ENCODE measurements at regions not wholly inside any gene's neighbourhood (a gene's known extent, or its start where the extent isn't known, plus 50 kb on each side); places are given as distances from the start of the nearest gene placed in this dataset.

DNA sequence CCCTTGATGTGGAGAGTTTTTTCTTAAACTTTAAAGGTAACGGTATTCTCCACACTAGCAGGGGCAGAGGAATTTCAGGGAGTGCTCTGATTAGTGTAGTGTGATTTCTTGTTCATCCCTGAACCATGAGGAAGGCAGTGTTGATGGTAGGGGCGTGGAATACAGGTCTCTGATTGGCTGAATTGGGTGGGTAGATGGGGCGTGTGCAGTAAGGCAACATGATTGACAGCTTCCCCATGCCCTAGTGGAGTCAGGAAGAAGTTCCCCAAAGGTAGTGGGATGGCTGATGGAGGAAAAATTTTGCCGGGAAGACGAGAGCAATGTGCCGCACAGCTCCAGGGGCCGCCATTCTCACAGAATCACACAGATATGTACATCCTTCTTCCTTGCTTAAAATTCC, 97.4 kb upstream of the SALL4 start:
- no peaks in the 10 kb centered on the region for H3K36me3 ChIP-seq (ENCODE audit: control insufficient read depth, insufficient read depth, low read length)
- no peak overlapping the region for H3K4me3 ChIP-seq (ENCODE audit: low read depth, low read length)
- H3K27me3 ChIP-seq (ENCODE audit: control insufficient read depth, insufficient read depth, low read length) = no peaks in the 10 kb centered on the region
- no peaks in the 10 kb centered on the region for H3K4me1 ChIP-seq (ENCODE audit: control insufficient read depth, insufficient read depth, low read length)
- no peak overlapping the region for H3K9ac ChIP-seq (ENCODE audit: low read depth, low read length)
- H3K27ac ChIP-seq (ENCODE audit: low read depth, low read length) = no peak overlapping the region
- H3K9me3 ChIP-seq (ENCODE audit: control insufficient read depth, insufficient read depth, low read length) = no peaks in the 10 kb centered on the region

- Histone ChIP-seq H3K27ac (ENCODE audit: low read depth, low read length) (no peak overlapping the region), H3K27me3 (ENCODE audit: control insufficient read depth, insufficient read depth, low read length) (no peaks in the 10 kb centered on the region), H3K9me3 (ENCODE audit: control insufficient read depth, insufficient read depth, low read length) (no peaks in the 10 kb centered on the region), H3K4me3 (ENCODE audit: low read depth, low read length) (no peak overlapping the region), H3K4me1 (ENCODE audit: control insufficient read depth, insufficient read depth, low read length) (peaks cover 2% of the 10 kb centered on the region; the same call in 1 of the 2 replicates), H3K9ac (ENCODE audit: low read depth, low read length) (no peak overlapping the region), H3K36me3 (ENCODE audit: control insufficient read depth, insufficient read depth, low read length) (no peaks in the 10 kb centered on the region)
These were observed 96.5 kb upstream of the SALL4 start for GRCh38 chr20:51898788-51899187.

DNA sequence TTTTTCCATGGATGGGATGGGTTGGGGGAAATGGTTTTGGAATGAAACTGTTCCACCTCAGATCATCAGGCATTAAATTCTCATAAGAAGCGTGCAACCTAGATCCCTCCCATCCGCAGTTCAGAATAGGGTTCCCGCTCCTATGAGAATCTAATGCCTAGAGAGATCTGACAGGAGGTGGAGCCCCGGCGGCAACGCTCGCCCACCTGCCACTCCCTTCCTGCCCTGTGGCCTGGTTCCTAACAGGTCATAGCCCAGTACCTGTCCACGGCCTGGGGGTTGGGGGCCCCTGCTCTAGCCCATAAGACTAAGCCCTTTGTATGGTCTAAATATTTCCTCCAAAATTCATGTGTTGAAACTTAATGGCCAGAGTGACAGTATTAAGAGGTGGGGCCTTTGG, 92.3 kb upstream of the SALL4 start:
- Histone ChIP-seq H3K9ac (ENCODE audit: low read depth, low read length) (no peak overlapping the region), H3K27ac (ENCODE audit: low read depth, low read length) (peak overlapping the region; percentile 28), H3K9me3 (ENCODE audit: control insufficient read depth, insufficient read depth, low read length) (no peaks in the 10 kb centered on the region), H3K36me3 (ENCODE audit: control insufficient read depth, insufficient read depth, low read length) (no peaks in the 10 kb centered on the region), H3K27me3 (ENCODE audit: control insufficient read depth, insufficient read depth, low read length) (no peaks in the 10 kb centered on the region), H3K4me3 (ENCODE audit: low read depth, low read length) (no peak overlapping the region), H3K4me1 (ENCODE audit: control insufficient read depth, insufficient read depth, low read length) (peaks cover 11% of the 10 kb centered on the region)

DNA sequence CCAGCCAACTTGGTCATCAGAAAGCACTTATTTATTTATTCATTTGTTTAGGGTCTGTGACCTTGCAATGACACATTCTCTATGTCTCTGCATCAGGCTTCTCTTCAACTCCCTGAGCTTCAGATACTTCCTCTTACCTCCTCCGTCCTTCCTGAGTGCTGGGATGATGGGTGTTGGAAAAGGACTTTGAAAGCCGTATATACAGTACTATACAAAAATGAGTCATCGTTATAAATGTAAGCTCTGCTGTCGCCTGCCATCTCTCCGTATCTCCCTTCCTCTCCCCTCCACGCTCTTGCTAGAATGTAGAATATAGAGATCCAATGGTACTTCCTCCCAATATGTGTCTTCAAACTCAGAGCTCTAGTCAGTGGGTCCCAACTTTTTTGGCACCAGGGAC, 91.9 kb upstream of the SALL4 start:
- Histone ChIP-seq H3K27me3 (ENCODE audit: control insufficient read depth, insufficient read depth, low read length) (no peaks in the 10 kb centered on the region), H3K27ac (ENCODE audit: low read depth, low read length) (no peak overlapping the region), H3K36me3 (ENCODE audit: control insufficient read depth, insufficient read depth, low read length) (no peaks in the 10 kb centered on the region), H3K9me3 (ENCODE audit: control insufficient read depth, insufficient read depth, low read length) (no peaks in the 10 kb centered on the region), H3K9ac (ENCODE audit: low read depth, low read length) (no peak overlapping the region), H3K4me3 (ENCODE audit: low read depth, low read length) (no peak overlapping the region), H3K4me1 (ENCODE audit: control insufficient read depth, insufficient read depth, low read length) (peaks cover 16% of the 10 kb centered on the region)

GRCh38 chr20:51893723-51894122, 91.4 kb upstream of the SALL4 start:
- H3K4me1 ChIP-seq (ENCODE audit: control insufficient read depth, insufficient read depth, low read length) = peaks cover 20% of the 10 kb centered on the region
- no peaks in the 10 kb centered on the region for H3K36me3 ChIP-seq (ENCODE audit: control insufficient read depth, insufficient read depth, low read length)
- no peak overlapping the region for H3K9ac ChIP-seq (ENCODE audit: low read depth, low read length)
- H3K9me3 ChIP-seq (ENCODE audit: control insufficient read depth, insufficient read depth, low read length) = no peaks in the 10 kb centered on the region
- H3K4me3 ChIP-seq (ENCODE audit: low read depth, low read length) = no peak overlapping the region
- no peaks in the 10 kb centered on the region for H3K27me3 ChIP-seq (ENCODE audit: control insufficient read depth, insufficient read depth, low read length)
- H3K27ac ChIP-seq (ENCODE audit: low read depth, low read length) = no peak overlapping the region

GRCh38 chr20:51890003-51890402, 87.7 kb upstream of the SALL4 start:
- no peaks in the 10 kb centered on the region for H3K27me3 ChIP-seq (ENCODE audit: control insufficient read depth, insufficient read depth, low read length)
- H3K36me3 ChIP-seq (ENCODE audit: control insufficient read depth, insufficient read depth, low read length) = no peaks in the 10 kb centered on the region
- peak overlapping the region; percentile 61 for H3K27ac ChIP-seq (ENCODE audit: low read depth, low read length)
- peaks cover 42% of the 10 kb centered on the region for H3K4me1 ChIP-seq (ENCODE audit: control insufficient read depth, insufficient read depth, low read length)
- H3K4me3 ChIP-seq (ENCODE audit: low read depth, low read length) = peak overlapping the region; percentile 45; the same call in 1 of the 2 replicates
- H3K9me3 ChIP-seq (ENCODE audit: control insufficient read depth, insufficient read depth, low read length) = no peaks in the 10 kb centered on the region
- peak overlapping the region; percentile 21; the same call in 1 of the 2 replicates for H3K9ac ChIP-seq (ENCODE audit: low read depth, low read length)

GRCh38 chr20:51889466-51889865, 87.1 kb upstream of the SALL4 start:
- Histone ChIP-seq H3K9me3 (ENCODE audit: control insufficient read depth, insufficient read depth, low read length) (no peaks in the 10 kb centered on the region), H3K4me1 (ENCODE audit: control insufficient read depth, insufficient read depth, low read length) (peaks cover 42% of the 10 kb centered on the region), H3K27ac (ENCODE audit: low read depth, low read length) (peak overlapping the region; percentile 71), H3K9ac (ENCODE audit: low read depth, low read length) (peak overlapping the region; percentile 41), H3K36me3 (ENCODE audit: control insufficient read depth, insufficient read depth, low read length) (no peaks in the 10 kb centered on the region), H3K4me3 (ENCODE audit: low read depth, low read length) (peak overlapping the region; percentile 45), H3K27me3 (ENCODE audit: control insufficient read depth, insufficient read depth, low read length) (no peaks in the 10 kb centered on the region)

- Histone ChIP-seq H3K4me1 (ENCODE audit: control insufficient read depth, insufficient read depth, low read length) (peaks cover 35% of the 10 kb centered on the region), H3K4me3 (ENCODE audit: low read depth, low read length) (no peak overlapping the region), H3K9me3 (ENCODE audit: control insufficient read depth, insufficient read depth, low read length) (no peaks in the 10 kb centered on the region), H3K27ac (ENCODE audit: low read depth, low read length) (peak overlapping the region; percentile 59), H3K36me3 (ENCODE audit: control insufficient read depth, insufficient read depth, low read length) (no peaks in the 10 kb centered on the region), H3K9ac (ENCODE audit: low read depth, low read length) (no peak overlapping the region), H3K27me3 (ENCODE audit: control insufficient read depth, insufficient read depth, low read length) (no peaks in the 10 kb centered on the region)
These were observed 86.0 kb upstream of the SALL4 start for GRCh38 chr20:51888291-51888690.

DNA sequence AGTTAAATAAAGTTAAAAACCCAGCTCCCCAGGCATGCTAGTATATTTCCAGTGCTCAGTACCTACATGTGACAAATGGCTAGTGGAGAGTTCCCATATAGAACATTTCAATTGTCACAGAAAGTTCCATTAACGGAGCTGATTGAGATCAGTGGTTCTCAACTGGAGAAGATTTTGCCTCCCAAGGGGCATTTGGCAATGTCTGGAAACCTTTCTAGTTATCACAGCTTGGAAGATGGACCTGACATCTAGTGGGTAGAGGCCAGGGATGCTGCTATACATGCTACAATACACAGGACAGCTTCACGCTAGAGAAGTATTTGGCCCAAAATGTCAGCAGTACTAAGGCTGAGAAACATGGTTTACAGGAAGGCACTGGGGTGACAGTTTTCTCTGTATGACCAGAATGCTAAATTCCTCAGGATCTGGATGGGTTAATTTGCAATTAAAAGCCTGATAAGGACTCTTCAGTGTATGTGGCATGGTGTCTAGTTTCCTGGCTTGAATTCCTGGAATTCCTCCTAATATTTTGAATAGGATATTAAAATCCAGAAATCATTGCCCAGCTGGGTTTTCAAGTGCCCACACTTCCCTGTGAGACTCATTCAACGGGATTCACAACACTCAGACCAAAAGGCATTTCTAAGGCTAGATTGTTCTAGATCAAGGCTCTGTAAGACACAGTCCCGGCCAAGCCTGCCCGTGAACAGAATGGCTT, 84.7 kb upstream of the SALL4 start:
- Histone ChIP-seq H3K4me1 (ENCODE audit: control insufficient read depth, insufficient read depth, low read length) (peaks cover 35% of the 10 kb centered on the region), H3K36me3 (ENCODE audit: control insufficient read depth, insufficient read depth, low read length) (no peaks in the 10 kb centered on the region), H3K9ac (ENCODE audit: low read depth, low read length) (no peak overlapping the region), H3K27ac (ENCODE audit: low read depth, low read length) (peak overlapping the region; percentile 68), H3K9me3 (ENCODE audit: control insufficient read depth, insufficient read depth, low read length) (no peaks in the 10 kb centered on the region), H3K4me3 (ENCODE audit: low read depth, low read length) (no peak overlapping the region), H3K27me3 (ENCODE audit: control insufficient read depth, insufficient read depth, low read length) (no peaks in the 10 kb centered on the region)

DNA sequence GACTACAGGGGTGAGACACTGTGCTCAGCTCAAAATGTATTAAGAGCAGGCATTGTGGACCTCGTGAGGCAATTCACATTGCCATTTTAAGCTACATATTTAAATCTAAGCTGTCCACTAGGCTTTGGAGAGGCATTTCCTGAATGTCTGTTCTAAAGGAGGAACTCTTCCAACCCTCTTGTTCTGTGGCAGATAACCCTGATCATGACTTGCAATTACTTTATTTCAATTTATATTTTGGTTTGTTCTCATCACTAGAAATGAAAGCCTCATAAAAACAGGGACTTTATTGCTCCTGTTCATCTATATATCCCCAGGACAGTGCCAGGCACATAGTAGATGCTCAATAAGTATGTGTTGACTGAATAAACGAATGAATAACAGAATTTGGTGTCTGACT, 84.0 kb upstream of the SALL4 start:
- Histone ChIP-seq H3K27me3 (ENCODE audit: control insufficient read depth, insufficient read depth, low read length) (no peaks in the 10 kb centered on the region), H3K4me3 (ENCODE audit: low read depth, low read length) (no peak overlapping the region), H3K36me3 (ENCODE audit: control insufficient read depth, insufficient read depth, low read length) (no peaks in the 10 kb centered on the region), H3K4me1 (ENCODE audit: control insufficient read depth, insufficient read depth, low read length) (peaks cover 35% of the 10 kb centered on the region), H3K9me3 (ENCODE audit: control insufficient read depth, insufficient read depth, low read length) (no peaks in the 10 kb centered on the region), H3K9ac (ENCODE audit: low read depth, low read length) (no peak overlapping the region), H3K27ac (ENCODE audit: low read depth, low read length) (no peak overlapping the region)

DNA sequence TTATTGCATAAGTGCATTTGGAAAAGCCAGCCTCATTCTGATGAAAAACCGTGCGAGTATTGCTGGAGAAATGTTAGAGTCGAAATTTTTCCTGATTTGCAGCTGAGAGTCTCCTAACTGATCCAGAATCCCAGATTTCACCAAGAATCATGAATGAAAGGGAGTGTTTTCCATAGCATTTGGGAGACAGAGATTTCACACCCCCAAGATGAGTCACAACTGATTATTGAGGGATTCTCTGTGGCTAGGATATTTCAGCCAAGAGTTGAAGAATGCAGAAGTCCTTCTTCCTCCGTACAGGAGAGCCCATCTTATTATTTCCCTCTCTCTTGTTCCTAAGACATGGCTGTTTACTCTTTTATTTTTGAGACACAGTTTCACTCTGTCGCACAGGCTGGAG, 82.2 kb upstream of the SALL4 start:
- Histone ChIP-seq H3K9me3 (ENCODE audit: control insufficient read depth, insufficient read depth, low read length) (no peaks in the 10 kb centered on the region), H3K4me3 (ENCODE audit: low read depth, low read length) (no peak overlapping the region), H3K27ac (ENCODE audit: low read depth, low read length) (no peak overlapping the region), H3K4me1 (ENCODE audit: control insufficient read depth, insufficient read depth, low read length) (peaks cover 30% of the 10 kb centered on the region), H3K36me3 (ENCODE audit: control insufficient read depth, insufficient read depth, low read length) (no peaks in the 10 kb centered on the region), H3K27me3 (ENCODE audit: control insufficient read depth, insufficient read depth, low read length) (no peaks in the 10 kb centered on the region), H3K9ac (ENCODE audit: low read depth, low read length) (no peak overlapping the region)
